Hepatocyte (in vitro differentiated cells): ENCODE measurements at regions not wholly inside any gene's neighbourhood (a gene's known extent, or its start where the extent isn't known, plus 50 kb on each side); places are given as distances from the start of the nearest gene placed in this dataset.

Experiments
- CTCF ChIP-seq: fragments of 200-600 bp; sonication (generic); IDR thresholded peaks from 2 replicates; pipeline ENCODE4 v1.5.1; 2016; ENCODE audit warnings: antibody characterized with exemption, mild to moderate bottlenecking; ENCODE audit not compliant: poor library complexity
- EZH2 ChIP-seq: fragments of 200-600 bp; sonication (generic); IDR thresholded peaks from 2 replicates; pipeline ENCODE4 v1.6.1; 2016; ENCODE audit warnings: antibody characterized with exemption, mild to moderate bottlenecking, borderline replicate concordance
- EZH2phosphoT487 ChIP-seq: fragments of 200-600 bp; sonication (generic); IDR thresholded peaks from one replicate; pipeline ENCODE4 v1.6.1; 2018; ENCODE audit warnings: antibody characterized with exemption, mild to moderate bottlenecking, low read depth, moderate library complexity; ENCODE audit not compliant: unreplicated experiment, severe bottlenecking

- TF ChIP-seq EZH2phosphoT487: no peak
- TF ChIP-seq EZH2: no peak
- no peak for TF ChIP-seq CTCF
These were observed 62.6 kb upstream of the USP29 start for GRCh38 chr19:57057036-57057686.
